Spleen (tissue), 7 donors: ENCODE measurements at regions not wholly inside any gene's neighbourhood (a gene's known extent, or its start where the extent isn't known, plus 50 kb on each side); places are given as distances from the start of the nearest gene placed in this dataset.
"Not testable (repeated sequence)": the region's sequence is repeated elsewhere in the genome, so short reads cannot be mapped to it uniquely, and the experiment has no call there.

ENCODE experiments used
- POLR2AphosphoS5 ChIP-seq, 3 donors: sonication (generic); formaldehyde crosslinking; IDR thresholded peaks; one replicate each; pipeline ENCODE4 v1.5.1; 2017; ENCODE audit warnings: antibody characterized with exemption in 3 of 3
- TF ChIP-seq, protein P1 (sequence below), 11 experiments: fragments of 200-600 bp in 7 of 11; fragments of 450-650 bp in 4 of 11; sonication (generic) in 4 of 11; IDR thresholded peaks in 8 of 11; conservative IDR thresholded peaks in 3 of 11; 1 replicate in 7 of 11; 2 replicates in 4 of 11; pipeline versions ENCODE4 v1.4.0 to v1.8.0; 2016 to 2021; ENCODE audit warnings: antibody characterized with exemption in 11 of 11, inconsistent platforms in 4 of 11, mild to moderate bottlenecking in 1 of 11
- donor health status: DM: no; HTN: no; CAD: no; lungs with moderate emphysema.
- donor health status: DM: no; HTN: no; CAD: no.
- donor health status: DM: no; HTN: no; CAD: no.

DNA sequence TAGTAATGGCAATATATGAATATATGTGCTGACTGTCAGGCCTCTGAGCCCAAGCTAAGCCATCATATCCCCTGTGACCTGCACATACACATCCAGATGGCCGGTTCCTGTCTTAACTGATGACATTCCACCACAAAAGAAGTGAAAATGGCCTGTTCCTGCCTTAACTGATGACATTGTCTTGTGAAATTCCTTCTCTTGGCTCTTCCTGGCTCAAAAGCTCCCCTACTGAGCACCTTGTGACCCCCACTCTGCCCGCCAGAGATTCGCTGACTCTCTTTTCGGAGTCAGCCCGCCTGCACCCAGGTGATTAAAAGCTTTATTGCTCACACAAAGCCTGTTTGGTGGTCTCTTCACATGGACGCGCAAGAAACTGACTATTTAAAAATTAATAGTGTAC, 570.6 kb upstream of the PCDH7 start:
- TF ChIP-seq, protein P1, sequence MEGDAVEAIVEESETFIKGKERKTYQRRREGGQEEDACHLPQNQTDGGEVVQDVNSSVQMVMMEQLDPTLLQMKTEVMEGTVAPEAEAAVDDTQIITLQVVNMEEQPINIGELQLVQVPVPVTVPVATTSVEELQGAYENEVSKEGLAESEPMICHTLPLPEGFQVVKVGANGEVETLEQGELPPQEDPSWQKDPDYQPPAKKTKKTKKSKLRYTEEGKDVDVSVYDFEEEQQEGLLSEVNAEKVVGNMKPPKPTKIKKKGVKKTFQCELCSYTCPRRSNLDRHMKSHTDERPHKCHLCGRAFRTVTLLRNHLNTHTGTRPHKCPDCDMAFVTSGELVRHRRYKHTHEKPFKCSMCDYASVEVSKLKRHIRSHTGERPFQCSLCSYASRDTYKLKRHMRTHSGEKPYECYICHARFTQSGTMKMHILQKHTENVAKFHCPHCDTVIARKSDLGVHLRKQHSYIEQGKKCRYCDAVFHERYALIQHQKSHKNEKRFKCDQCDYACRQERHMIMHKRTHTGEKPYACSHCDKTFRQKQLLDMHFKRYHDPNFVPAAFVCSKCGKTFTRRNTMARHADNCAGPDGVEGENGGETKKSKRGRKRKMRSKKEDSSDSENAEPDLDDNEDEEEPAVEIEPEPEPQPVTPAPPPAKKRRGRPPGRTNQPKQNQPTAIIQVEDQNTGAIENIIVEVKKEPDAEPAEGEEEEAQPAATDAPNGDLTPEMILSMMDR (IDR thresholded peaks at IDR 0.05 in 8 of 11, conservative IDR thresholded peaks at IDR 0.05 in 3 of 11) = not testable (repeated sequence)
- TF ChIP-seq POLR2AphosphoS5 (IDR thresholded peaks at IDR 0.05) = not testable (repeated sequence)
